H1 (cell line): ENCODE measurements at regions not wholly inside any gene's neighbourhood (a gene's known extent, or its start where the extent isn't known, plus 50 kb on each side); places are given as distances from the start of the nearest gene placed in this dataset.

Experiments used
- CTCF ChIA-PET: fragments of 300-600 bp; sonication (Branson Sonifier 250); formaldehyde crosslinking; loops from one replicate; lab custom pipeline; 2021; ENCODE audit not compliant: partially characterized antibody; lab: Charles Lee
- POLR2A ChIA-PET: fragments of 300-600 bp; sonication (Branson Sonifier 250); formaldehyde crosslinking; loops from one replicate; lab custom pipeline; 2021; ENCODE audit warnings: inconsistent platforms; ENCODE audit not compliant: partially characterized antibody; lab: Charles Lee
- DNase-seq, 2 experiments: peaks; one replicate each; pipeline versions ENCODE4 v3.0.0 to v3.0.0-alpha.2; 2010 to 2022; ENCODE audit warnings: low spot score in 2 of 2, low read depth in 1 of 2, mixed read lengths in 1 of 2
- FAIRE-seq: peaks from 2 replicates; lab custom pipeline; 2011; peaks lifted over from hg19 to GRCh38; lab: Jason Lieb, UNC
- H2AFZ ChIP-seq: 2 replicates; pipeline ENCODE4 v1.8.1; 2012; ENCODE audit warnings: low read length, inconsistent platforms
- H2AK5ac ChIP-seq: 2 replicates; pipeline ENCODE4 v1.6.1; 2013; ENCODE audit warnings: low read depth, low read length
- H2BK120ac ChIP-seq: replicated peaks from 2 replicates; pipeline ENCODE3; 2013; ENCODE audit warnings: low read depth, low read length, inconsistent platforms
- H2BK12ac ChIP-seq: 2 replicates; pipeline ENCODE4 v1.6.1; 2013; ENCODE audit warnings: low read depth, low read length
- H2BK15ac ChIP-seq: 2 replicates; pipeline ENCODE4 v1.6.1; 2013; ENCODE audit warnings: low read length
- H2BK20ac ChIP-seq: 2 replicates; pipeline ENCODE4 v1.6.1; 2013; ENCODE audit warnings: low read length
- H2BK5ac ChIP-seq: 2 replicates; pipeline ENCODE4 v1.6.1; 2013; ENCODE audit warnings: low read depth, low read length
- H3K14ac ChIP-seq: 2 replicates; pipeline ENCODE4 v1.6.1; 2013; ENCODE audit warnings: inconsistent platforms; ENCODE audit not compliant: insufficient read length
- H3K18ac ChIP-seq: 2 replicates; pipeline ENCODE4 v1.6.1; 2013; ENCODE audit warnings: low read length; ENCODE audit errors: extremely low read depth
- H3K23ac ChIP-seq: 2 replicates; pipeline ENCODE4 v1.6.1; 2013; ENCODE audit warnings: inconsistent platforms; ENCODE audit not compliant: insufficient read length
- H3K23me2 ChIP-seq: 2 replicates; pipeline ENCODE4 v1.6.1; 2013; ENCODE audit warnings: low read depth, low read length
- H3K27ac ChIP-seq: 2 replicates; pipeline ENCODE4 v1.6.1; 2011; ENCODE audit warnings: low read depth, low read length, inconsistent platforms
- H3K27me3 ChIP-seq, 4 experiments: replicated peaks in 1 of 4; 1 replicate in 1 of 4; 2 replicates in 3 of 4; pipeline versions ENCODE4 v1.6.1 to v1.8.1; 2011 to 2013; ENCODE audit warnings: low read length in 3 of 4, mild to moderate bottlenecking in 3 of 4, inconsistent platforms in 2 of 4, mixed read lengths in 2 of 4, moderate library complexity in 1 of 4; ENCODE audit not compliant: control insufficient read depth in 3 of 4, insufficient read depth in 3 of 4; ENCODE audit errors: extremely low read depth in 1 of 4
- H3K36me3 ChIP-seq, 4 experiments: 2 replicates each; pipeline versions ENCODE4 v1.6.1 to v1.8.1; 2011 to 2013; ENCODE audit warnings: mild to moderate bottlenecking in 4 of 4, low read length in 3 of 4, moderate library complexity in 2 of 4, control low read depth in 1 of 4, inconsistent platforms in 1 of 4; ENCODE audit not compliant: insufficient read depth in 4 of 4, control insufficient read depth in 2 of 4
- H3K4ac ChIP-seq: replicated peaks from 2 replicates; pipeline ENCODE3; 2013; ENCODE audit warnings: low read length, low read depth, mixed read lengths, inconsistent platforms; ENCODE audit not compliant: insufficient read length
- H3K4me1 ChIP-seq, 4 experiments: replicated peaks in 1 of 4; 1 replicate in 1 of 4; 2 replicates in 3 of 4; pipeline versions ENCODE4 v1.6.1 to v1.8.1; 2011 to 2013; ENCODE audit warnings: low read length in 3 of 4, inconsistent platforms in 2 of 4, mixed read lengths in 1 of 4; ENCODE audit not compliant: insufficient read depth in 4 of 4, control insufficient read depth in 3 of 4
- H3K4me2 ChIP-seq, 2 experiments: 2 replicates each; pipeline versions ENCODE4 v1.6.1 to v1.8.1; 2011 to 2013; ENCODE audit warnings: low read depth in 2 of 2, low read length in 2 of 2, control low read depth in 1 of 2, inconsistent platforms in 1 of 2, mild to moderate bottlenecking in 1 of 2; ENCODE audit not compliant: insufficient read depth in 1 of 2
- H3K4me3 ChIP-seq, 4 experiments: fragments of 200-600, 300-600 bp in 1 of 4; sonication (generic), shearing (Covaris generic), sonication (Bioruptor Twin) in 1 of 4; 2 replicates each; pipeline versions ENCODE4 v1.5.1 to v1.8.1; 2011 to 2016; ENCODE audit warnings: low read length in 4 of 4, low read depth in 3 of 4, control low read depth in 2 of 4, inconsistent platforms in 2 of 4, mild to moderate bottlenecking in 2 of 4, mixed read lengths in 1 of 4, moderate library complexity in 1 of 4; ENCODE audit not compliant: insufficient read depth in 2 of 4; ENCODE audit errors: extremely low read depth in 1 of 4
- H3K56ac ChIP-seq: replicated peaks from 2 replicates; pipeline ENCODE3; 2013; ENCODE audit warnings: low read depth, mild to moderate bottlenecking, mixed read lengths, low read length, inconsistent platforms; ENCODE audit not compliant: insufficient read length
- H3K79me1 ChIP-seq: 2 replicates; pipeline ENCODE4 v1.6.1; 2013; ENCODE audit warnings: low read depth, low read length, control low read depth
- H3K79me2 ChIP-seq, 2 experiments: 2 replicates each; pipeline versions ENCODE4 v1.6.1 to v1.8.1; 2012 to 2013; ENCODE audit warnings: low read length in 2 of 2, mild to moderate bottlenecking in 2 of 2, inconsistent platforms in 1 of 2; ENCODE audit not compliant: insufficient read depth in 2 of 2, control insufficient read depth in 1 of 2
- H3K9ac ChIP-seq, 4 experiments: replicated peaks in 1 of 4; 1 replicate in 1 of 4; 2 replicates in 3 of 4; pipeline versions ENCODE4 v1.6.1 to v1.8.1; 2011 to 2013; ENCODE audit warnings: low read depth in 3 of 4, low read length in 3 of 4, control low read depth in 2 of 4, mild to moderate bottlenecking in 2 of 4, moderate library complexity in 2 of 4, inconsistent platforms in 1 of 4; ENCODE audit errors: extremely low read depth in 1 of 4
- H3K9me3 ChIP-seq, 2 experiments: 2 replicates each; pipeline versions ENCODE4 v1.6.1 to v1.8.1; 2012 to 2013; ENCODE audit warnings: mild to moderate bottlenecking in 2 of 2, moderate library complexity in 2 of 2, control low read depth in 1 of 2, inconsistent platforms in 1 of 2, low read depth in 1 of 2, low read length in 1 of 2, mixed read lengths in 1 of 2; ENCODE audit not compliant: insufficient read depth in 2 of 2
- H4K20me1 ChIP-seq, 2 experiments: replicated peaks in 1 of 2; 2 replicates each; pipeline versions ENCODE3 to v1.8.1; 2011 to 2013; ENCODE audit warnings: inconsistent platforms in 2 of 2, low read length in 2 of 2, mild to moderate bottlenecking in 1 of 2; ENCODE audit not compliant: insufficient read depth in 2 of 2, control insufficient read depth in 1 of 2
- H4K5ac ChIP-seq: 2 replicates; pipeline ENCODE4 v1.6.1; 2013; ENCODE audit warnings: low read length, low read depth, mixed read lengths, inconsistent platforms; ENCODE audit not compliant: insufficient read length
- H4K8ac ChIP-seq: 2 replicates; pipeline ENCODE4 v1.8.0; 2013; ENCODE audit warnings: mild to moderate bottlenecking, moderate library complexity, low read length, inconsistent platforms; ENCODE audit not compliant: insufficient read depth; ENCODE audit errors: extremely low read depth
- H4K91ac ChIP-seq: replicated peaks from 2 replicates; pipeline ENCODE3; 2013; ENCODE audit warnings: low read length, mixed read lengths, inconsistent platforms; ENCODE audit not compliant: insufficient read length
- CBX5 ChIP-seq: fragments of 300-800, 300-1000 bp; sonication (generic); IDR thresholded peaks from 2 replicates; pipeline ENCODE4 v1.7.1; 2016; ENCODE audit warnings: antibody characterized with exemption, low read length, low read depth
- CBX8 ChIP-seq: fragments of 300-800, 300-1000 bp; sonication (generic); IDR thresholded peaks from 2 replicates; pipeline ENCODE4 v1.7.1; 2016; ENCODE audit warnings: low read depth, low read length, borderline replicate concordance
- EGR1 ChIP-seq: IDR thresholded peaks from 2 replicates; pipeline ENCODE4 v1.6.1; 2011; ENCODE audit warnings: low read depth, low read length, borderline replicate concordance
- EZH2 ChIP-seq: fragments of 200-600 bp; sonication (generic); IDR thresholded peaks from 2 replicates; pipeline ENCODE4 v1.7.1; 2012; ENCODE audit warnings: low read depth, mild to moderate bottlenecking, moderate library complexity, low read length, inconsistent platforms; ENCODE audit not compliant: severe bottlenecking
- GTF2F1 ChIP-seq: IDR thresholded peaks from 2 replicates; pipeline ENCODE4 v1.6.1; 2012; ENCODE audit warnings: low read depth, low read length, improper control_type of control experiment, borderline replicate concordance
- HDAC6 ChIP-seq: IDR thresholded peaks from one replicate; pipeline ENCODE4 v1.7.1; 2012; ENCODE audit warnings: low read depth, mild to moderate bottlenecking, inconsistent platforms, low read length, moderate library complexity
- MAFK ChIP-seq: IDR thresholded peaks from 2 replicates; pipeline ENCODE4 v1.6.1; 2012; ENCODE audit warnings: low read depth, mild to moderate bottlenecking, improper control_type of control experiment, low read length
- NANOG ChIP-seq: IDR thresholded peaks from 2 replicates; pipeline ENCODE4 v1.6.1; 2011; ENCODE audit warnings: low read length, low read depth, mild to moderate bottlenecking, inconsistent platforms; ENCODE audit not compliant: insufficient read depth, poor library complexity, severe bottlenecking
- NRF1 ChIP-seq: IDR thresholded peaks from 2 replicates; pipeline ENCODE4 v1.6.1; 2011; ENCODE audit warnings: mild to moderate bottlenecking, low read depth, low read length, improper control_type of control experiment
- RBBP5 ChIP-seq: IDR thresholded peaks from 2 replicates; pipeline ENCODE4 v1.7.1; 2012; ENCODE audit warnings: low read depth, mild to moderate bottlenecking, inconsistent platforms, low read length, moderate library complexity, borderline replicate concordance
- RXRA ChIP-seq: IDR thresholded peaks from 2 replicates; pipeline ENCODE4 v1.6.1; 2011; ENCODE audit warnings: low read depth, mild to moderate bottlenecking, low read length, moderate library complexity; ENCODE audit not compliant: insufficient read depth
- SAP30 ChIP-seq: fragments of 300-600 bp; sonication (generic); IDR thresholded peaks from 2 replicates; pipeline ENCODE4 v1.7.1; 2012; ENCODE audit warnings: low read length, moderate library complexity, mild to moderate bottlenecking, inconsistent platforms; ENCODE audit not compliant: insufficient read depth, insufficient replicate concordance
- USF2 ChIP-seq: IDR thresholded peaks from 2 replicates; pipeline ENCODE4 v1.6.1; 2011; ENCODE audit warnings: low read length, improper control_type of control experiment
- WGBS, 2 experiments: shearing (Covaris generic) in 1 of 2; methylation state at CpG; one replicate each; pipeline versions ENCODE4 v1.1.6 to v1.1.7; 2013 to 2015; ENCODE audit warnings: low lambda C conversion rate in 2 of 2, mixed read lengths in 2 of 2, inconsistent platforms in 1 of 2, low coverage in 1 of 2, missing lambda C conversion rate in 1 of 2; ENCODE audit not compliant: insufficient replicate concordance in 2 of 2, insufficient coverage in 1 of 2, insufficient read length in 1 of 2; ENCODE audit errors: extremely low coverage in 1 of 2, missing lambda C conversion rate in 1 of 2; 5-methylcytosine and 5-hydroxymethylcytosine counted together

- no peaks in the 10 kb centered on the region for H3K79me2 ChIP-seq
- TF ChIP-seq RBBP5 (no peak), EZH2 (no peak), NRF1 (no peak), HDAC6 (no peak), EGR1 (no peak), GTF2F1 (no peak), MAFK (no peak), CBX8 (no peak), SAP30 (no peak), NANOG (no peak), CBX5 (no peak), RXRA (no peak), USF2 (no peak)
Measured at GRCh38 chr4:102143433-102143832, 201.8 kb downstream of the SLC39A8 start.

More at GRCh38 chr4:102143433-102143832, 201.8 kb downstream of the SLC39A8 start:
- WGBS, 2 experiments = 88% methylated on average over 1 of the region's 1 CpG; no CpG with 5 or more reads in 1 of the 2 experiments
- Histone ChIP-seq H3K56ac (no peak overlapping the region), H3K23me2 (no peaks in the 10 kb centered on the region; the same call in 1 of the 2 replicates), H3K18ac (no peak overlapping the region), H3K23ac (no peak overlapping the region), H3K4ac (no peak overlapping the region), H2AFZ (no peak overlapping the region), H2BK120ac (no peak overlapping the region), H3K27ac (no peak overlapping the region), H4K20me1 (no peaks in the 10 kb centered on the region), H2BK15ac (no peak overlapping the region), H3K36me3 (no peaks in the 10 kb centered on the region), H3K27me3 (no peaks in the 10 kb centered on the region), H4K91ac (no peak overlapping the region), H3K79me1 (no peaks in the 10 kb centered on the region), H3K9me3 (no peaks in the 10 kb centered on the region), H4K5ac (no peak overlapping the region), H2BK12ac (no peak overlapping the region), H2BK20ac (no peak overlapping the region), H3K9ac (no peak overlapping the region), H2BK5ac (no peak overlapping the region), H3K14ac (no peak overlapping the region), H3K4me2 (no peak overlapping the region), H2AK5ac (no peak overlapping the region), H3K4me3 (no peak overlapping the region), H3K4me1 (no peaks in the 10 kb centered on the region), H4K8ac (no peak overlapping the region)
- no peak for DNase-seq
- FAIRE-seq = no peak
- POLR2A ChIA-PET = no interaction called here
- CTCF ChIA-PET = interaction anchor here (1.5 to 1.6 kb wide), 2 partner anchors 9 to 413 kb away, joined by 3 read pairs; no protein-coding TSS in a partner anchor
